NOMO-1 treated with DMSO at 0.1 percent for 48 hours (cell line): ENCODE measurements at regions not wholly inside any gene's neighbourhood (a gene's known extent, or its start where the extent isn't known, plus 50 kb on each side); places are given as distances from the start of the nearest gene placed in this dataset.

ENCODE experiments used
- DNase-seq: peaks from one replicate; lab custom pipeline; 2025; ENCODE audit not compliant: unreplicated experiment; lab: John Stamatoyannopoulos, UW

- no peak for DNase-seq
Observed at GRCh38 chr7:32428546-32428945, 61.6 kb downstream of the LSM5 start.

GRCh38 chr7:32427769-32428291 lies 62.4 kb downstream of the LSM5 start:
- DNase-seq = peak; percentile 3

DNA sequence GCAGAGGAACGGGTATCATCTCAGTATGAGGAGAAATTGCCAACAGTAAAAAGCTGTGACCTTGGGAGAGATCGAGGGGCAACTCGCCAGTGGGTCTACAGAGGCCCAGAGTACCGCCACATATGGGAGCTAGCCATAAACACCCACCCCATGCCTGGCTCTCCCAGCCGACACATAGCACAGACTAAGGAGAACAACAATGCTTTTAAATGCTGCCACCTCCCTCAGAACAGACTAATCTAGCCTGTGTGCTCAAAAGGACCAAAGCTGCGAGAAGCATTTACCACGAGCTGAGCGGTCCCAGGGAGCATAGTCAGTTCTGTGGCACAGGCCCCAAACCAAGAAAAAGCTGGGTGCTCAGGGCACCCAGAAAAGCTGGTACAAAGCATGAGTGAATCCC lies 73.3 kb downstream of the LSM5 start:
- no peak for DNase-seq

DNA sequence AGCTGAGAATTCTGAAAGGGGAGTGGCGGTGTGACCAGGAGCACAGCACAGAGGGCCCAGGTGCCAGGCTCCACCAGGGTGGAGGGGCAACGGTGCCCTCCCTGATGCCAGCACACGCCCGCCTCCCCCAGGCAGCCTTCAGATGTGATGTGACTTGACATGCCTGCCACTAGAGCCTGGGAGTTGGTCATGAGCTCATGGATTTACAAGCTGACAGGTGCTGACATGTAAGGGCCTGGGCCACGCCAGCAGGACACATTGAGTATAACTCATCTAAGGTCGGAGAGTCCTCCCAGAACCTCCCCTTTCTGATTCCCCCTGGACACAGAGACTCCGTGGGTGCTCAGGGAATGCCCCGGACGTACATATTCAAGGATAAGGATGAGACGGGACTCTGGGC lies 74.2 kb downstream of the LSM5 start:
- no peak for DNase-seq

DNA sequence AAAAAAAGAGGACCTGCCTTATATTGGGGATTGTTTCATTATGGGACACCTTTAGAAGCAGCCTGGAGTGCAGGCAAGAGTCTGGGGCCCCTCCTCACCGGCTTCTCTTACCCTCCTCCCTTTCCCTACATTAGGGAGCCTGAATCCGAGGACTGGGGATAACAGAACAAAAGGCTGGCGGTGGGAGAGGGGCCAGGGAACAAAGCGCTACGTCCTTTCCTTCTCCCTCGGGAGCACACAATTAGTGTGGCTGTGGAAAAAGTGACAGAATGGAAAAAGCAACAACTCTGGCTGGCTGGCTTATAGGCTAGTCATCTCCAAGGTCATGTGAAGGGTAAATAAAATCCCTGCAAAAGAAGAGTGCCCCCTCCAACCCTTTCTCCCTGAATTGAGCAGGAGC lies 74.7 kb downstream of the LSM5 start:
- no peak for DNase-seq

DNA sequence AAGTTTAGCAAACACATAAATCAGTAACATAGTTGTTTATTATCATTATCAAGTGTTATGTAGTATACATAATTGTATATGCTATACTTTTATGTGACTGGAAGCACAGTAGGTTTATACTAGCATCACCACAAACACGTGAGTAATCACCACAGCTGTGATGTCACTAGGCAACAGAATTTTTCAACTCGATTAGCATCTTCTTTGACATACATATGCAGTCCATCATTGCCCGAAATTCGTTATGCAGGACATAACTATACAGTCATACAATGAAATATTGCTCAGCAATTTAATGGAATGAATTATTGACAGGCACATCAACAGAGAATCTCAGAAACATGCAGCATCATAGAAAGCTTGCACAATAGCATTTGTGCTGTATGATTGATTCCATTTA lies 77.7 kb downstream of the LSM5 start:
- no peak for DNase-seq

GRCh38 chr7:32410545-32410944 lies 79.6 kb downstream of the LSM5 start:
- no peak for DNase-seq

- DNase-seq = no peak
Observed at GRCh38 chr7:32406386-32406785, 83.8 kb downstream of the LSM5 start.

DNA sequence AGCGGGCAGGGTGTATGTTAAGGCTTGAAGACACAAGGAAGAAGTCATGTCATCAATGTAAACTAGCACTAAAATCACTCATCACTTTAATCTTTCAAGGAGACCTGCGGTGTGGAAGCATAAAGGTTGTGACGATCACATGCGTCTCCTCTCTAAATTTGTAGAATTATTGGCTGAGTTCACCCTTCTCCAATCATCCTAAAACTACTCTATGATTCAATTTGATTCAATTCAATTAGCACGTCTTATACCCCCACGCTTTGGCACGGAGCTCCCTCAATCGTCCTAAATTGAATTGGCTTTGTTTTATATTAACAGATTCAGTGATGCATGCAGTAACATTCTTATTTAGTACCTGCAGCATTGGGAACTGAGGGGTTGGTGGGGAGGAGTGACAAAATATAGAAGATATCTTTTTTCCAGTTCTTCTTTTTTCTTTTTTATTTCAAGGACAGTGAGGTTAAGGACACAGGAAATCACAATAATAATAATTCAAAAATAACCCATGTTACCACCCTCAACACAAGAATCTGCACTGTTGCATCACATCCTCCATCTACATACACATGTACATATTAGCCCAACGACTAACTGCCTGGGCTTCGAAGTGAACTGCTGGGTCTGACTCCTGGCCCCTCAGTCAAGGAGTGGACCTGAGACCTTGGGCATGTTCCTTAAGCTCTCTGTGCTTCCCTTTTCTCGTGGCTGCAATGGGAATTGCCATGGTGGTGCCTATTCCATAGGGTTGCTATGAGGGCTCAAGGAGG lies 86.5 kb downstream of the LSM5 start:
- DNase-seq = no peak

DNA sequence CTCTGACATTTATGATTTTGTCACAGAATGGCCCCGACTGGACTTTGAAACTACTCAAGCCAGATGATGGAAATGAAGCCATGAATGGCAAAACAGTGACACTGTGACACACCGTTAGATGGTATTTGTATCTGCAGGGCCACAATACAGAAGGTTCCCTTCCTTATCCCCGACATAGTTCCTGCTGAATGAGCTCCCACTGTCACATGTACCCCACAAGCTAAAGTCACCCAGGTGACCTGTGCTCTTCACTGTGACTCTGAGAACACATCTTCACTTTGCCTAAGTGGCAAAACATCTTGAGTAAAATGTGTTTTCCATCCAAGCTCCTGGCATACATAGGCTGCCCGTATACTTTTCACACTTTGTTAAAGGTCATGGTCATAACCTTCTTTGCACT lies 89.5 kb downstream of the LSM5 start:
- no peak for DNase-seq

- DNase-seq = no peak
Observed at GRCh38 chr7:32399311-32399710, 90.9 kb downstream of the LSM5 start.

GRCh38 chr7:32395168-32395567 lies 95.0 kb downstream of the LSM5 start:
- DNase-seq = no peak

- DNase-seq = no peak
Observed at GRCh38 chr7:32393861-32394260, 96.3 kb downstream of the LSM5 start.

- no peak for DNase-seq
Observed at GRCh38 chr7:32390210-32390609, 100.0 kb downstream of the LSM5 start.

DNA sequence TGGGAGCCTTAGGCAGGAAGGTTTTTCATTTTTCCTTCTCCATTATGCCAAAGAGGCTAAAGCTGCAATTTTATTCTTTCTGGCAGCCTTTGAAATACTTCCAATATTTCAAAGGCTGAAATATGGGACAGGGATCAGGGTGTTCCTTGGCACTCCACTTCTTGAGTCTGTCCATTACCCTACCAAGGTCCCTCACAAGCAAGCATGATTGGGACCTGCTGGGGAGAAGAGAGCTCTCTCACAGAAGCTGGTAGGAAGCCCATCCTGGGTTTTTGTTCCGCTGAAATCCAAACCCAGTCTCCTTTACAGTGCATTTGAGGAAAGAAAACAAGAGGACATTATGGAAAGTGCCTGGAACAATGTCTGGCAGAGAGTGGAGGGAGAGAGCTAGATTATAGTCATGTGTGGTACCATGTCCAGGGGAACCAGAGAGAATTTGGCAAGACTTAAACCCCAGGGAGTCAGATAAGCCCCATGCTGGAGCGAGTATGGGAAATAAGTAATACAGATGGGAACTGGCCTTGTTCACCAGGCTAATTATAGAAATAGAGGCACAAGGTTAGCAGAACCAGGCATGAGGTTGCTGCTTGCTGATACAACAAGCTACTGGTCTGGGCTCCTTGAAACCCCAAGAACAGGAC lies 104.7 kb downstream of the LSM5 start:
- DNase-seq = no peak

DNA sequence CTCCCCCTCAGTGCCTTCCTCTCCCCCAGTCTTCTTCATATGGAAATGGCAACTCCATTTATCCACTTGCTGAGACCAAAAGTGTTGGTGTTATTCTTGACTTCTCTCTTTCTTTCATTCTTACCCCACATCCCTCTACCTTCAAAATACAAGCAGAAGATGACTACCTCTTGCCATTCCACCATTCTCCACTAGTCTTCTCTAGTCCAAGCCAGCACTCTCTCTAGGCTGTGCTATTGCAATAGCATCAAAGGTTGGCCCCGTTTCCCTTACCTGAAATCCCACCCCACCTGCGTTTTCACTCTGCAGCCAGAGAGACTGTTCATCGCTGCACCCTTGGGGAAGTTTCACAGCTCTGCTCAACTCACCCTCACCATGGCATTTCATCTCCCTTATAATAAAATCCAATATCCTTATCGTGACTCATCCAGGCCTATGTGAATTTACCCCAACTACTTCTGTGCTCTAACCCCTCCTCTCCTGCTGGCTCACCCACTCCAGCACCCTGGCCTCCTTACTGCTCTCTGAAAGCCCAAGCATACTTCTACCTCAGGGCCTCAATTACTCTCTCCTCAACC lies 109.1 kb downstream of the LSM5 start:
- DNase-seq = no peak

DNA sequence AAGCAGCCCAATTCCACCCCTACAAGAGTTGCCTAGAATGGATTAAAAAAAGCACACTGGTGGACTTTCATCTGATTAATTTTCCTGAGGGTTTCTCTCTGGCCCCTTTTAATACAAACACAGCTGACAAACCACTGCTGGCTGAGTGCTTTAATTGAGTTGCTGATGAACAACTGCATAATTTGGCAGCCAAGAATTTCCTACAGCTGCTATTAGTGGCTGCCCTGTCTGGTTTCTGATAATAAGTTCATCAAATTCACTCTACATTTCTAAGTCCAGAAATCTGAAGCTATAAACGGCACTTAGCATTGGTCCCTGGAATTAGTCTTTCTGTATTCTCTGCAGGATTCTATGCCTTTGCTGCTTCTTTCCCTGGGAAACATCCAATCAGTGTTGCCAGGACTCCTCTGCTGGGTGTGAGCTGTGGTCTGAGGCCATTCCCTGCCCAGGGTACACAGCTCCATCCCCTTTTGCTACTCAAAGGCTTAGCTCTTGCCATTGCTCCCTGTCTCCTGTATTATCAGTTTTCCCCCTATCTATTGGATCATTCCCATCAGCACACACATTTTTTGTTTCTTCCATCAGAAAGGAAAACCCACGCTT lies 110.6 kb downstream of the LSM5 start:
- no peak for DNase-seq

- no peak for DNase-seq
Observed at GRCh38 chr7:32378988-32379387, 111.2 kb downstream of the LSM5 start.

DNA sequence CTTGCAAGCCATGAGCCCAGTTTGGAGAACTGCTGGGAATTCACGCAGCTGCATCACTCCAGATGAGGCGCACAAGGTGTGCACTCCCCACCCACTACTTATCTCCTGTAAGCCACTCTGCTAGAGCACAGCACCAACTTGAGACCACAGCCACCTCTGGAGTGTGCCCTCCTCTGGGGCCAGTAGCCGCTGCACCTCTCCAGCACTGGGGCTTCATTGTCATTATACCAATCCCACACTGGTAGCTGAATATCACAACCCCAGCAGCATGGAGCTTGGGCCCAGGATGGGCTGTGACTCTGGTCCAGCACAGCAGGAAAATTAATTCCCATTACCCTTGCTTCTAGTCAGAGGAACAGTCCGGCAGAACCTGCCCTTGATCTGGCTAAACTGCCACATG lies 125.6 kb downstream of the LSM5 start:
- DNase-seq = no peak

DNA sequence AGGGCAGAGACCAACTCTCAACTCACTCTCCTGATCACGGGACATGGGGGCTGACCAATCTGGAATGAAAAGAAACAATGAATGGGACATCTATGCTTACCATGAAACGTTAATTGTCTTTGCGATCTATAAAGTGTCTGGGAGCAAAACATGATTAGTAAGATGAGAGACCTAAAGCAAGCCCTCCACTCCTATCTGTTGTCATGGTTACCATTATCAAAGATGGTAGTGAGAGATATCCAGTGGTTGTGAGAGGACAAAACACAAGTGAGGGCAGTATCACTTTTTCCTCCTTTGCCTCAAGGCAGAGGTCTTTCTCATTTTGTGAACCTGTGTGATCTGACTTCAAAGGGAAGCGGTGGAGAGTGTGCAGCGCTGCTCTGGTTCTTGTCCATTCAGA lies 130.1 kb downstream of the LSM5 start:
- DNase-seq = no peak

DNA sequence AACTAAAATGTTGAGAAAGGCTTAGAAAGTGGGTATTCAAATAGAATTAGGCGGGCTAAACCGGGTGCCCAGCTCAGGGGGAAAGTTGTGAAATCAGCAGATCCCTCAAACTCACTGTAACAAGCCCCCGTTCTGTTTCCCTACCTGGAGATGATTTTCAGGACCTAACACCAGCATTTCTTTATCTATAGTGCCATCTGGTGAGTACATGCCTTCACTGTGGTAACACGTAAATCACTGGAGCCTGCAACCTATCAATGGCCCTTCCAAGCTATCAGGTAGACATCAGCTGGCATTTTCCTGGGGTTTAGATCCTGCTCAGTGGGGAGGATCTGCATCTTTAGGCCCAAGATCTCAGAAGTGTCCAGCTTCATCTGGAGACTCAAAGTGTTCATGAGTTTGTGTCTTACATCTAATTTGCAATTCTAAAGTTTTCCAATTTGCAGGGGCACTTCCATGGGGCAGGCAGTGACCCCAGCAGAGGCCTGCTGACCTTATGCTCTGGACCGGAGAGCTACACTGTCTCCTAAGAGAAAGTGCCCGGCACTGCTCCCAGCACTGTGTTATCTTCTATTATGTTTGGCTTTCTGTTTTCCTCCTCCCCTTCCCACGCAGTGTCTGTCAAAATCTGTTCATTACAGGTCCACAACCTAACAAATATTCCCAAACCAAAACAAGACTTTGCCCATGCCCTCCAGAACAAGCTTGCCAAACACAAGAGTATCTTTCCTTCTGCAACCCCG lies 132.5 kb downstream of the LSM5 start:
- DNase-seq = peak; percentile 27
